Activated T-cell treated with anti-CD3 and anti-CD28 coated beads, Interleukin-2, amount 50 U/mL, for 4 hours (primary cell): ENCODE measurements at regions not wholly inside any gene's neighbourhood (a gene's known extent, or its start where the extent isn't known, plus 50 kb on each side); places are given as distances from the start of the nearest gene placed in this dataset.
"Not testable (repeated sequence)": the region's sequence is repeated elsewhere in the genome, so short reads cannot be mapped to it uniquely, and the experiment has no call there.

Source experiments
- ATAC-seq, 2 donors: fragments of 200-7000 bp; cut with Tn5 transposase; one replicate each; pipeline ENCODE4 v1.10.0; 2021
- DNase-seq: peaks from one replicate; pipeline ENCODE4 v3.0.0-alpha.2; 2020
- H3K27me3 Mint-ChIP-seq: one replicate; pipeline ENCODE4 v1.8.0; 2021; ENCODE audit warnings: low read depth, mixed read lengths
- H3K36me3 Mint-ChIP-seq: one replicate; pipeline ENCODE4 v1.8.0; 2022; ENCODE audit warnings: mixed read lengths; ENCODE audit not compliant: insufficient read depth
- H3K4me1 Mint-ChIP-seq: one replicate; pipeline ENCODE4 v1.8.0; 2021; ENCODE audit warnings: low read depth, mixed read lengths
- H3K4me3 Mint-ChIP-seq: one replicate; pipeline ENCODE4 v1.8.0; 2021; ENCODE audit warnings: mild to moderate bottlenecking, moderate library complexity, mixed read lengths
- H3K9me3 Mint-ChIP-seq: one replicate; pipeline ENCODE4 v1.8.0; 2021; ENCODE audit warnings: mixed read lengths

DNA sequence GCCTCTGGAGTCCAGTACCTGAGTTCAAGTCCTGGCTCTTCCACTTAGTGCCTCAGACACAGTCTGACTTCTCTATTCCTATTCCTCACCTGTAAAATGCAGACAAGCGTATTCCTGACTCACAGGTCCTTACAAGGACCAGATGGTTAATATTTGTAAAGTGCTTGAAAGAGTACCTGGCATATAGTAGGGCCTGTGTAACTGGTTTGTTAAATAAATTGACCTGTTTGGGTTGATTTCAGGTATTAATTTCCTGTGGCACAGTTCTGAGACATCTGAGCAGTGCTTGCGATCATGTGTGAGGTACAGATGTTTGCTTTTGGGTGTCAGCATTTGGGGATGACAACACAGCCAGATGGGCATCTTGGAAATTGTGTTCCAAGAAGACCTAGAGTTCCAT is 127.5 kb downstream of the APIP start:
- Mint-ChIP-seq H3K36me3 (no peaks in the 10 kb centered on the region), H3K4me3 (no peak overlapping the region), H3K9me3 (peaks cover 4% of the 10 kb centered on the region), H3K4me1 (no peaks in the 10 kb centered on the region), H3K27me3 (peaks cover 12% of the 10 kb centered on the region)
- no peak for DNase-seq
- no peak for ATAC-seq

DNA sequence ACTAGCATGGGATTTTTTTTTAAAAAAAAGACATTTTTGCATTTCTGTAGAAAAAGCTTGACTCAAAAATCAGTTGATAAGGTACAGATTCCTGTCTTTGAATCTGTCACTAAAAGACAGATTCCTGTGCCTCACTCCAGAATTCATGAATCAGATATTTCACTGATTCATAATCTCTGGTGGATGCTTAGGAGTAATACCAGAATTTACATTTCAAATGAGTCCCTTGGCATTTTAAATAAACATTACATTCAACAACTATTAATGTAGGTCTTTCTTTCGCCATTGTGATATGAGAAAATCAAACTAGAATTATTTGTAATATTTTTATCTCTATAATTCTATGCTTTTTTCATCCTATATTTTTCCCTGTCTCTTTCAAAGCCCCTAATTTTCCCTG is 128.3 kb downstream of the APIP start:
- no peaks in the 10 kb centered on the region for H3K36me3 Mint-ChIP-seq
- DNase-seq (no peak), ATAC-seq (no peak)
- H3K4me1 Mint-ChIP-seq: no peaks in the 10 kb centered on the region
- no peak overlapping the region for H3K4me3 Mint-ChIP-seq
- H3K27me3 Mint-ChIP-seq: peaks cover 17% of the 10 kb centered on the region
- peaks cover 4% of the 10 kb centered on the region for H3K9me3 Mint-ChIP-seq

DNA sequence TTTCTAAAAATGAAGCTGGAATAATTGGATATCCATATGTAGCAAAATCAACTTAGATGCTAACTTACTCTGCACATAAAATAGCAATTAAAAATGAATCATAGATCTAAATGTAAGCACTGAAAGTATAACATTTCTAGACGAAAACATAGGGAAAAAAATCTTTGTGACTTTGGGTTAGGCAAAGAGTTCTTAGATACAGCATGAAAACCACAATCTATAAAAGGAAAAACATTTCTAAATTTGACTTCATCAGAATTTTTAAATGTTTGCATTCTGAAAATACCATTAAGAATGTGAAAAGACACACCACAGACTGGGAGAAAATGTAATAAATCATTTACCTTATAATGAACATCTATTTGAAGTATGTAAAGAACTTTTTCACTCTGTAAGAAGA is 128.8 kb downstream of the APIP start:
- peaks cover 17% of the 10 kb centered on the region for H3K27me3 Mint-ChIP-seq
- no peak for ATAC-seq
- H3K4me3 Mint-ChIP-seq: no peak overlapping the region
- peaks cover 4% of the 10 kb centered on the region for H3K9me3 Mint-ChIP-seq
- H3K36me3 Mint-ChIP-seq: no peaks in the 10 kb centered on the region
- no peaks in the 10 kb centered on the region for H3K4me1 Mint-ChIP-seq
- no peak for DNase-seq

DNA sequence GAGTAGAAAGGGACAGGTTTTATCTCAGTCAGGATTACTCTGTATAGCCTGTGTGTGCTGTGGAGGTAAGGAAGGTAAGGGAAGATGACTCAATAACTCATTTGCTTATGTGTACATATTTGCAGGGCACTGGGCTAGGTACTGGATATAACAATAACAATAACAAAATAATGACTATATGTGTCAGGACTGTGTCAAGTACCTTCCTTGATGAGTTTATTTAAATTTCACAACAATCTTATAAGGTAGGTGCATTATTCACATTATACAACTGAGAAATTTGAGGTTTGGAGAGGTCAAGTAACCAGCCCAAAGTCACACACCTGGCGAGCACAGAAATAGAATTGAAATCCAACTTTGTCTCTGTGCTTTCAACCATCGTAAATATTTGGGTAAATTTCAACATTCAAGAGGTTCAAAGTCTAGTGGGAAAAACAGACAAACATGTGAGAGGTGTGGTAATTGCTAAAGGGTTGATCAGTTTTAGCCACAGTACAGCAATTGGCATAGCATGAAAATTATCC is 131.8 kb downstream of the APIP start:
- no peaks in the 10 kb centered on the region for H3K4me1 Mint-ChIP-seq
- H3K36me3 Mint-ChIP-seq: no peaks in the 10 kb centered on the region
- H3K4me3 Mint-ChIP-seq: no peak overlapping the region
- DNase-seq: no peak
- no peak for ATAC-seq
- H3K27me3 Mint-ChIP-seq: peaks cover 29% of the 10 kb centered on the region
- H3K9me3 Mint-ChIP-seq: no peaks in the 10 kb centered on the region

DNA sequence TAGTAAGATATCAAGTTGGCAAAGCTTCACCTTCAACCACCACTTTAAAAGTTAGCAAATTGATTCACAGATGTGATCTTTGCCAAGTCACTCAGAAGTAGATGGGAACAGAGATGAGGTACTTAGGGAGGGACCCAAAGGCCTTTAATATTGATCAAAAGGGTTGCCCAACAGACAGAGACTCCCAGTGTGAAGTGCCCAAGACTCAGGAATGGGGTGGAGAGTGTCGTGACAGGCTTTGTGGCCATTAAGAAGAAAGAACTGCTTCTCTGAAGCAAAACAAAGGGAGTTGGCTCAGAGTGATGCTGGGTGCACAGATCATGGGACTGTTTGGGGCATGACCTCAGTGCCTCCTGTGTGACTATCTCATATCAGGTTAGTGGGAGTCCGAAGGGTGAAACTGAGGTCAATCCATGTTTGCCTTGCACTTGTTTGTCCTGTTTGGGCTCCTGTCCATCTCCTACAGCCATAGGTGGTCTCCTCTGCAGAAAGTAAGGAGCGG is 132.3 kb downstream of the APIP start:
- no peaks in the 10 kb centered on the region for H3K9me3 Mint-ChIP-seq
- H3K4me1 Mint-ChIP-seq: no peaks in the 10 kb centered on the region
- ATAC-seq (no peak), DNase-seq (no peak)
- H3K4me3 Mint-ChIP-seq: no peak overlapping the region
- H3K27me3 Mint-ChIP-seq: peaks cover 32% of the 10 kb centered on the region
- H3K36me3 Mint-ChIP-seq: no peaks in the 10 kb centered on the region

DNA sequence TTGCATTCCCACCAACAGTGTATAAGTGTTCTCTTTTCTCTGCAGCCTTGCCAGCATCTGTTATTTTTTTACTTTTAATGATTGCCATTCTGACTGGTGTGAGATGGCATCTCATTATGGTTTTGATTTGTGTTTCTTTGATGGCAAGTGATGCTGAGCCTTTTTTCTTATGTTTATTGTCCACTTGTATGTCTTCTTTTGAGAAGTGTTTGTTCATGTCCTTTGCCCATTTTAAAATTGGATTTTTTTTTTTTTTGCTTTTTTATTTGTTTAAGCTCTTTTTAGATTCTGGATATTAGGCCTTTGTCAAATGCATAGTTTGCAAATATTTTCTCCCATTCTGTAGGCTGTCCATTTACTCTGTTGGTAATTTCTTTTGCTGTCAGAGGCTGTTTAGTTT is 134.4 kb downstream of the APIP start:
- H3K9me3 Mint-ChIP-seq, DNase-seq, H3K4me1 Mint-ChIP-seq, ATAC-seq, H3K4me3 Mint-ChIP-seq, H3K36me3 Mint-ChIP-seq: not testable (repeated sequence)
- H3K27me3 Mint-ChIP-seq: peaks cover 37% of the 10 kb centered on the region

DNA sequence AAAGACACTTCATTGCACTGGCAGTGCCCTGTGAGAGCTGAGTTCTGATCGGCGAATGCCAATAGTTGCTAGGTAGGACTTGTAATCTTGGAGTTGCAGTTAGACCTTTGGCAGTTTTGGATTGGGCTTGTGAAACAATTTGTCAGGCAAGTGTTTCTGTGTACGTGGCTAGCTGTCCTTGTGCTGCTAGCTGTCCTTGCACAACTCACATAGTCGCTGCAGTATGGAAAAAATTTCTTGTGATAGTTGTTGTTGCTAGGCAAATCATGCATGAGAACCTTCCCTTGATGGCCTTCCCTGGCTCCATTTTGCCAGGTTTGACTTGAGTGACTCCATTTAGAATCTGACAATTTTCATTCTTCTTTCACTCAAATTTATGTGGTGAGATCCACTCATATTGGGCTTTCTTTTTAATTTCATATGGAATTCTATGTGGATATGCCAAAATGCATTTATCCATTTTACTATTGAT is 140.7 kb downstream of the APIP start:
- ATAC-seq (no peak), DNase-seq (no peak)
- Mint-ChIP-seq H3K4me3 (no peak overlapping the region), H3K36me3 (no peaks in the 10 kb centered on the region), H3K9me3 (peaks cover 4% of the 10 kb centered on the region), H3K27me3 (peaks cover 26% of the 10 kb centered on the region), H3K4me1 (no peaks in the 10 kb centered on the region)

DNA sequence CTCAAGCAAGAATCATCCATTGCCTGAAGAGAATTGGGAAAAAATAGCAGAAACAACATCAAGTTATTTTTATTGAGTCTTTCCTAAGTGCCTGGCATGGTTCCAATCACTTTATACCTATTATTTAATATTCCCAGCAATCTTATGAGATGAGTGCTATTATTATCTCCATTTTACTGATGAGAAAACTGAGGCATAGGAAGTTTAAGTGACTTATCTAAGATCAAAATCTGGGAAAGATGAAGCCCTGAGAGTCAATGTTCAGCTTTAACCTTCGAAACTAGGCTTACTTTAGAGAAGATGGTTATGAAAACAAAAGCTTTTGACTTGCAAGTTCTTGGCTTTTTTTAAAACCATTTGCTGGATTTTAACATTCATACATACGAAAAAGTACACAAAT is 141.6 kb downstream of the APIP start:
- peaks cover 31% of the 10 kb centered on the region for H3K27me3 Mint-ChIP-seq
- no peaks in the 10 kb centered on the region for H3K36me3 Mint-ChIP-seq
- DNase-seq (no peak), ATAC-seq (no peak)
- H3K4me3 Mint-ChIP-seq: no peak overlapping the region
- peaks cover 4% of the 10 kb centered on the region for H3K9me3 Mint-ChIP-seq
- H3K4me1 Mint-ChIP-seq: no peaks in the 10 kb centered on the region

DNA sequence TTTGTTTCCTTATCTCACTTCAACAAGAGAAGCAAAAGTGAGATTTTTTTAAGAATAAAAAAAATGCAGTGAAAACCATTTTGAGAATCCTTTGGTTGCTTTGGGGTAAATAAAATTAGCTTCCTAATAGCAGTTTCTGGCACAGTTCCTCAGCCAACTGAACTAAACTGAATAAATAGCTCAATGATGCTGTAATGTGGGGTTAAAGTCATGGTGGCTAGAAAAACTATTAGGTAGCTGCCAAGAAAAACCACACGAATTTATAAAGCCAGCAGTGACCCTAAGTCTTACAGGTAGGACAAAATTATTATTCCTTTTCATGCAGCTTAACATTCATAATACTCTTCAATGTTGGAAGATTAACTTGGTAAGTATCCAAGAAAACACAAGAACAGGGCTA is 142.4 kb downstream of the APIP start:
- Mint-ChIP-seq H3K36me3 (no peaks in the 10 kb centered on the region), H3K4me3 (no peak overlapping the region), H3K4me1 (no peaks in the 10 kb centered on the region), H3K27me3 (peaks cover 31% of the 10 kb centered on the region), H3K9me3 (peaks cover 4% of the 10 kb centered on the region)
- ATAC-seq: no peak
- no peak for DNase-seq

DNA sequence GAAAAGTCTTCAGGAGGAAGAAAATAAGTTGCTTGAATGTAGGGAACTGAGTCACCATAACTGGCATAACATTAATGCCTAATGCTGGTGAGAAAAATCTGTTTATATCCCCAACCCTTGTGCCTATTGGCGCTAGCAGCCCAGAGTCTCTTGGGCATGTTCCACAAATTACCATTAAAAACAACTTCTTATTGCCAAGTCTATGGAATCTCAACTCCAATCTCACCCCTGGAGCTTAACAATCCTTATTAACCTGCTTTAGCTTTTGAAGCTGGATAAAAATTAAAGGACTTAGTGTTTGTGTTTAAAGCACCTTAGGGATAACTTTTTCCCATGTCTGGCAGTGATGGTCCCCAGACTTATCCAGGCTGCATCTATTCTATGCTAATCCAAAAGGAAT is 143.0 kb downstream of the APIP start:
- Mint-ChIP-seq H3K4me1 (no peaks in the 10 kb centered on the region), H3K4me3 (no peak overlapping the region), H3K9me3 (peaks cover 4% of the 10 kb centered on the region), H3K36me3 (no peaks in the 10 kb centered on the region), H3K27me3 (peaks cover 35% of the 10 kb centered on the region)
- ATAC-seq: no peak
- no peak for DNase-seq

DNA sequence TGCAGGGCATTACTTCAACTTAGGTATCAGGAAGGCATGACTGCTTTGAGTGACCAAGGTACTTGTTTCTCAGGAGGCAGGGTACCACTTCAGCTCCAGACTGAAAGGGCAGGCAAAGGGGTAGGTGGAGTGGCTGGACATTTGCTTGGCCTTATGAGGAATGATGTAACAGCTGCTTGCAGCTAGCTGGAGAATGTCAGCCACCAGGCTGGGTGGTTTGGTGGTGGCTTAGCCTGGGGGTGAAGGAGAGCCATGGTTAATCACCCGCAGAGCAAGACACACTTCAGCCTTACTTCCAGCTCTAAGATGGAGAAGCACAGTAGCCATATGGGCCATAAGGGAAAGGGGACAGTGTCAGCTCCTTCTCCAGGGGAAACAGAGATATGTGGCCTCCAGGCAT is 146.1 kb downstream of the APIP start:
- Mint-ChIP-seq H3K4me3 (no peak overlapping the region), H3K27me3 (peaks cover 27% of the 10 kb centered on the region), H3K9me3 (peaks cover 8% of the 10 kb centered on the region), H3K36me3 (no peaks in the 10 kb centered on the region), H3K4me1 (no peaks in the 10 kb centered on the region)
- no peak for DNase-seq
- ATAC-seq: no peak

DNA sequence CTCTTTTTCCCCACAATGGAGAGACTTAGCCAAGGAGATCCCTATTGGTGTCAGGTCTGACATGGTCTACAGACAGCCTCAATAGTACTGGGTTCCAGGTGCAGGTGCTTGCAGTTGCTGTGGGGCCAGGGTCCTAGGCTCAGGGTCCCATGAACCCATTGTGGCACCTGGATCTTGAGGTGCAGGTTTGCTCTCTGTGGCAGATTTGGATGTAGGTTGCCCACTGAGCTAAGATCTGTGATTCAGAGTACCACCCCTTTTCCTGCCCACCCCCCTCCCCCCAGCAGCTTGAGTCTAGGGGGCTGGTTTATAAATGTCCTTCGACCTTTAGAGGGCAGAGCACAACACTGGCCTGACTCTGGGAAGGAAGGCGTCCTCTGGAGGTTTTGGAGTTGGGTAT is 147.0 kb downstream of the APIP start:
- no peak for ATAC-seq
- Mint-ChIP-seq H3K4me1 (no peaks in the 10 kb centered on the region), H3K36me3 (no peaks in the 10 kb centered on the region), H3K27me3 (peaks cover 27% of the 10 kb centered on the region), H3K4me3 (no peak overlapping the region), H3K9me3 (peaks cover 10% of the 10 kb centered on the region)
- DNase-seq: no peak

DNA sequence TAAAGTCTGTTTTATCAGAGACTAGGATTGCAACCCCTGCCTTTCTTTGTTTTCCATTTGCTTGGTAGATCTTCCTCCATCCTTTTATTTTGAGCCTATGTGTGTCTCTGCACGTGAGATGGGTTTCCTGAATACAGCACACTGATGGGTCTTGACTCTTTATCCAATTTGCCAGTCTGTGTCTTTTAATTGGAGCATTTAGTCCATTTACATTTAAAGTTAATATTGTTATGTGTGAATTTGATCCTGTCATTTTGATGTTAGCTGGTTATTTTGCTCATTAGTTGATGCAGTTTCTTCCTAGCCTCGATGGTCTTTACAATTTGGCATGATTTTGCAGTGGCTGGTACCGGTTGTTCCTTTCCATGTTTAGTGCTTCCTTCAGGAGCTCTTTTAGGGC is 141.7 kb downstream of the EHF start:
- not testable (repeated sequence) for ATAC-seq, H3K4me3 Mint-ChIP-seq, H3K36me3 Mint-ChIP-seq, H3K27me3 Mint-ChIP-seq, DNase-seq, H3K4me1 Mint-ChIP-seq
- H3K9me3 Mint-ChIP-seq: peaks cover 14% of the 10 kb centered on the region

DNA sequence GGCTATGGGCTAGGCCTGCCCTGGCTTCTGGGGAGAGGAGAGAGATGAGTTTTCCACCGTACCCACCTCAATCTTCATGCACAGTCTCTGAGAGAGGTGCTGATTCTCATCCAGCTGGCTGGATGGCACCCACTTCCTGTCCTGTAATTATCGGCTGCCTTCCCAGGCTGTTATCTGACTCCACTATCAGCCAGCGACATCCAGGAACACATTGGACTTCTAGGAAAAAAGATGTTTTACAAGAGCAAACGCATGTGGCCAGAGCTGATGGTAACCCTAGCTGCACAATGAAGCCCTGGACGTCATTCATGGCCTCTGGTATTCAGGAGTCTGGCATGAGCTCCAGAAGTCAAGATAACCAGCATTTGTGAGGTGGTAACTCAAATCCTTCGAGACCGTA is 137.4 kb downstream of the EHF start:
- ATAC-seq (no peak), DNase-seq (no peak)
- H3K9me3 Mint-ChIP-seq: peaks cover 3% of the 10 kb centered on the region
- H3K4me1 Mint-ChIP-seq: no peaks in the 10 kb centered on the region
- H3K4me3 Mint-ChIP-seq: no peak overlapping the region
- no peaks in the 10 kb centered on the region for H3K36me3 Mint-ChIP-seq
- peaks cover 6% of the 10 kb centered on the region for H3K27me3 Mint-ChIP-seq

DNA sequence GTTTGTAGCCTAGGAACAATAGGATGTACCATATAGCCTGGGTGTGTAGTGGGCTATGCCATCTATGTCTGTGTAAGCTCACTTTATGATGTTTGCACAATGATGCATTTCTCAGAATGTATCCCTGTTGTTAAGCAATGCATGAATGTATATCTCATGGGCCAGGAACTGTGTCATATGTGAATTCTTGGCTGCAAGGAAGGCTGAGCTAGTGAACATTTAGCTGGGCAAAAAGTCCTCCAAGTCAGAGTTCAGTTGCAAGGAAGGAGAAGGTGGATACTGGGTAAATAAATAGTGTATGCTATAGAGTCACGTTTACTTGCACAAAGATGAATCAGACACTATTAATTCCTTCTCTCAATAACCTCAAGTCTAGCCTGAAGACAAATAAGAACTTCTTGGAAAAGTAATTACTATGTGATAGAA is 136.1 kb downstream of the EHF start:
- H3K4me3 Mint-ChIP-seq: no peak overlapping the region
- H3K4me1 Mint-ChIP-seq: no peaks in the 10 kb centered on the region
- ATAC-seq: no peak
- peaks cover 6% of the 10 kb centered on the region for H3K27me3 Mint-ChIP-seq
- H3K9me3 Mint-ChIP-seq: no peaks in the 10 kb centered on the region
- DNase-seq: no peak
- H3K36me3 Mint-ChIP-seq: no peaks in the 10 kb centered on the region

DNA sequence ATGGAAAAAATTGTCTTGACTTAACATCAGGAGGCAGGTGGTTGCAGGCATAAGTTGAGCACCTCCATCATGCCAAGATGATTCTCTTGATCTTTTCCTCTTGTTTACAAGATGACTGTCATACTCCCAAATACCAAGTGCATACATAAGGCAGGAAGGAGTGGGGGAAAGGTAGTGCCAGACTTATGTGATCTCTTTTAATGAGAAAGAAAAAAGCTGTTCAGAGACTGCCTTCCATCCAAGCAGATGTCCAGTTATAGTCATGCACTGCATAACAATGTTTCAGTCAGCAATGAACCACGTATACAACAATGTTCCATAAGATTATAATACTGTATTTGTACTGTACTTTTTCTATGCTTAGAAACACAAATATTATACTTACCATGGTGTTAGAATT is 135.7 kb downstream of the EHF start:
- H3K9me3 Mint-ChIP-seq: no peaks in the 10 kb centered on the region
- ATAC-seq (no peak), DNase-seq (no peak)
- H3K4me1 Mint-ChIP-seq: no peaks in the 10 kb centered on the region
- peaks cover 6% of the 10 kb centered on the region for H3K27me3 Mint-ChIP-seq
- no peaks in the 10 kb centered on the region for H3K36me3 Mint-ChIP-seq
- H3K4me3 Mint-ChIP-seq: no peak overlapping the region
